HG02970 (cell line): ENCODE measurements at regions not wholly inside any gene's neighbourhood (a gene's known extent, or its start where the extent isn't known, plus 50 kb on each side); places are given as distances from the start of the nearest gene placed in this dataset.

ENCODE experiments used
- ATAC-seq: cut with Tn5 transposase; IDR thresholded peaks from one replicate; pipeline ENCODE4 v1.9.1; 2021; ENCODE audit warnings: mild to moderate bottlenecking, moderate library complexity, moderate number of reproducible peaks; ENCODE audit not compliant: unreplicated experiment, low FRiP score

GRCh38 chr14:71321574-71322315, 414.5 kb downstream of the PCNX1 start:
- no peak for ATAC-seq

GRCh38 chr14:71322655-71323250, 415.5 kb downstream of the PCNX1 start:
- ATAC-seq: no peak

GRCh38 chr14:71324767-71325272, 417.6 kb downstream of the PCNX1 start:
- ATAC-seq: no peak

- ATAC-seq: no peak
Observed at GRCh38 chr14:71327691-71328090, 420.4 kb downstream of the PCNX1 start.

GRCh38 chr14:71328183-71328582, 420.9 kb downstream of the PCNX1 start:
- no peak for ATAC-seq

- ATAC-seq: no peak
Observed at GRCh38 chr14:71328954-71329353, 421.7 kb downstream of the PCNX1 start.

GRCh38 chr14:71331403-71331802, 424.1 kb downstream of the PCNX1 start:
- ATAC-seq: no peak

- no peak for ATAC-seq
Observed at GRCh38 chr14:71332476-71332875, 425.2 kb downstream of the PCNX1 start.

GRCh38 chr14:71333705-71334104, 426.4 kb downstream of the PCNX1 start:
- ATAC-seq: no peak

- ATAC-seq: no peak
Observed at GRCh38 chr14:71336489-71337192, 429.4 kb downstream of the PCNX1 start.

GRCh38 chr14:71338153-71338552, 430.9 kb downstream of the PCNX1 start:
- ATAC-seq: no peak

- ATAC-seq: no peak
Observed at GRCh38 chr14:71339650-71340415, 432.6 kb downstream of the PCNX1 start.

- no peak for ATAC-seq
Observed at GRCh38 chr14:71341156-71341555, 433.9 kb downstream of the PCNX1 start.

GRCh38 chr14:71343724-71344123, 436.5 kb downstream of the PCNX1 start:
- no peak for ATAC-seq

- ATAC-seq: no peak
Observed at GRCh38 chr14:71344506-71344905, 437.2 kb downstream of the PCNX1 start.

GRCh38 chr14:71346685-71347084, 439.4 kb downstream of the PCNX1 start:
- no peak for ATAC-seq

- no peak for ATAC-seq
Observed at GRCh38 chr14:71348394-71348793, 441.1 kb downstream of the PCNX1 start.

- ATAC-seq: no peak
Observed at GRCh38 chr14:71348817-71349216, 441.6 kb downstream of the PCNX1 start.

GRCh38 chr14:71354142-71354541, 446.9 kb downstream of the PCNX1 start:
- ATAC-seq: no peak

- no peak for ATAC-seq
Observed at GRCh38 chr14:71354801-71355200, 447.5 kb downstream of the PCNX1 start.
